ENCODE measurements at regions not wholly inside any gene's neighbourhood (a gene's known extent, or its start where the extent isn't known, plus 50 kb on each side); places are given as distances from the start of the nearest gene placed in this dataset.

- no peak for TF ChIP-seq BRCA1 (IDR thresholded peaks at IDR 0.05; ENCODE audit: low read depth, low read length)
- no peak for TF ChIP-seq RAD21 (IDR thresholded peaks at IDR 0.05; ENCODE audit: insufficient read depth, low read depth, low read length)
- TF ChIP-seq ZBTB40 (IDR thresholded peaks at IDR 0.05; ENCODE audit: borderline replicate concordance) = no peak
- TF ChIP-seq USF1 (IDR thresholded peaks at IDR 0.05; ENCODE audit: borderline replicate concordance, extremely low read length, insufficient read depth, low read depth, low read length) = no peak
- TF ChIP-seq CEBPZ (IDR thresholded peaks at IDR 0.05; ENCODE audit: low read depth, low read length) = no peak
- no peak for TF ChIP-seq CHD2 (IDR thresholded peaks at IDR 0.05; ENCODE audit: borderline replicate concordance, low read depth, low read length)
- TF ChIP-seq POLR2AphosphoS5 (IDR thresholded peaks at IDR 0.05; ENCODE audit: low read length) = no peak
- TF ChIP-seq CTCF (IDR thresholded peaks at IDR 0.05 in 2 of 3, conservative IDR thresholded peaks at IDR 0.05 in 1 of 3; ENCODE audit: control insufficient read depth in 2 of 3, extremely low read depth in 1 of 3, insufficient read depth in 1 of 3, low read depth in 3 of 3, low read length in 3 of 3) = no peak
- no peak for TF ChIP-seq JUND (IDR thresholded peaks at IDR 0.05; ENCODE audit: low read depth, low read length)
- TF ChIP-seq YY1 (IDR thresholded peaks at IDR 0.05; ENCODE audit: low read depth, low read length) = no peak
- TF ChIP-seq EZH2 (IDR thresholded peaks at IDR 0.05; ENCODE audit: borderline replicate concordance, control insufficient read depth, low read depth, low read length) = no peak
Observed at GRCh38 chr16:87165151-87165550, 152.0 kb downstream of the C16orf95 start.
